Gastroesophageal sphincter (tissue), 3 donors: ENCODE measurements at regions not wholly inside any gene's neighbourhood (a gene's known extent, or its start where the extent isn't known, plus 50 kb on each side); places are given as distances from the start of the nearest gene placed in this dataset.

ENCODE experiments used
- EP300 ChIP-seq: sonication (generic); formaldehyde crosslinking; IDR thresholded peaks from one replicate; pipeline ENCODE4 v1.6.1; 2017; ENCODE audit warnings: antibody characterized with exemption, mild to moderate bottlenecking
- POLR2A ChIP-seq, 2 donors: fragments of 450-650 bp; IDR thresholded peaks; one replicate each; pipeline ENCODE4 v1.6.1; 2017; ENCODE audit warnings: antibody characterized with exemption in 2 of 2, mild to moderate bottlenecking in 2 of 2, moderate library complexity in 1 of 2
- POLR2AphosphoS5 ChIP-seq: sonication (generic); formaldehyde crosslinking; IDR thresholded peaks from one replicate; pipeline ENCODE4 v1.6.1; 2017; ENCODE audit warnings: antibody characterized with exemption
- TF ChIP-seq, protein P1 (sequence below), 4 experiments: fragments of 200-600 bp in 2 of 4; fragments of 450-650 bp in 2 of 4; sonication (generic) in 1 of 4; IDR thresholded peaks; one replicate each; pipeline ENCODE4 v1.5.1; 2017 to 2019; ENCODE audit warnings: antibody characterized with exemption in 4 of 4, mild to moderate bottlenecking in 2 of 4, moderate library complexity in 2 of 4

GRCh38 chr5:145443366-145443765, 391.8 kb downstream of the PRELID2 start:
- TF ChIP-seq, protein P1, sequence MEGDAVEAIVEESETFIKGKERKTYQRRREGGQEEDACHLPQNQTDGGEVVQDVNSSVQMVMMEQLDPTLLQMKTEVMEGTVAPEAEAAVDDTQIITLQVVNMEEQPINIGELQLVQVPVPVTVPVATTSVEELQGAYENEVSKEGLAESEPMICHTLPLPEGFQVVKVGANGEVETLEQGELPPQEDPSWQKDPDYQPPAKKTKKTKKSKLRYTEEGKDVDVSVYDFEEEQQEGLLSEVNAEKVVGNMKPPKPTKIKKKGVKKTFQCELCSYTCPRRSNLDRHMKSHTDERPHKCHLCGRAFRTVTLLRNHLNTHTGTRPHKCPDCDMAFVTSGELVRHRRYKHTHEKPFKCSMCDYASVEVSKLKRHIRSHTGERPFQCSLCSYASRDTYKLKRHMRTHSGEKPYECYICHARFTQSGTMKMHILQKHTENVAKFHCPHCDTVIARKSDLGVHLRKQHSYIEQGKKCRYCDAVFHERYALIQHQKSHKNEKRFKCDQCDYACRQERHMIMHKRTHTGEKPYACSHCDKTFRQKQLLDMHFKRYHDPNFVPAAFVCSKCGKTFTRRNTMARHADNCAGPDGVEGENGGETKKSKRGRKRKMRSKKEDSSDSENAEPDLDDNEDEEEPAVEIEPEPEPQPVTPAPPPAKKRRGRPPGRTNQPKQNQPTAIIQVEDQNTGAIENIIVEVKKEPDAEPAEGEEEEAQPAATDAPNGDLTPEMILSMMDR (IDR thresholded peaks at IDR 0.05), result no peak
- TF ChIP-seq POLR2AphosphoS5, result no peak
- TF ChIP-seq EP300, result no peak
- TF ChIP-seq POLR2A (IDR thresholded peaks at IDR 0.05), result no peak
